GM18868 (cell line): ENCODE measurements at regions not wholly inside any gene's neighbourhood (a gene's known extent, or its start where the extent isn't known, plus 50 kb on each side); places are given as distances from the start of the nearest gene placed in this dataset.

Source experiments
- ATAC-seq: cut with Tn5 transposase; IDR thresholded peaks from one replicate; pipeline ENCODE4 v1.9.1; 2021; ENCODE audit warnings: mild to moderate bottlenecking, moderate library complexity; ENCODE audit not compliant: unreplicated experiment

DNA sequence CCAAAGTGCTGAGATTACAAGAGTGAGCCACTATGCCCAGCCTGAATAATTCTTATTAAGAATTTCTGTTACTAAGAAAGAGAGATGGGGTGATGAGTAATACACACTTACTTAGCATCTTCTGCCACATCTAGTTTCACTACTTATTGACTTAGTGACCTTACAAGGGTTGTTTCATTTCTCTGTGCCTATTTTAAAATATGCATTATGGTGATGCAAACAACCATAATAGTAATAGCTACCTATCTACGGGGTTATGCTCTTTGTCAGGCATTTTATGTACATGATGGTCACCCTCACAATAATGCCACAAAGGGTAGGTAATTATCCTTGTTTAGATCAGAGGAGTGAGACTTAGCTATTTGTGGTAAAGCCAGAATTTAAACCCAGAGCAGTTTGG, 499.0 kb upstream of the SGCD start:
- peak; percentile 99 for ATAC-seq

DNA sequence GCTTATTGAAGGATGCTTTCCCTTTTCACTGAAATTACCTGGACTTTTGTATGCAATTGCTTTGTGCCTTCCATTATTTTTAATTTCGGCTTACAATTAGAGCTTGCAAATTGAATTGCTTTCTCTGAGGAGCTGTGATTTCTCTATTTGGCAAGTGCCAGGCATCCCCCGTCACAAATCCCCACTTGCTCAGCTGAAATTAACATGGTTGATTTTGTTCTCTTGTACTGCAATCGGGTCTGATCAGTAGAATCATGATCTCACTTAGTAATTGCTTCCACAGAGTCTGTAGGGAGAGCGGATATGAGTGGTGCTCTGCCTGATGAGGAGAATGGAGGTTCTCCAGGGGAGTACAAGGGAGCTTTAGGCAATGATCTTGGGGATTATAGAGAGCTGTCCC, 495.5 kb upstream of the SGCD start:
- ATAC-seq = no peak

DNA sequence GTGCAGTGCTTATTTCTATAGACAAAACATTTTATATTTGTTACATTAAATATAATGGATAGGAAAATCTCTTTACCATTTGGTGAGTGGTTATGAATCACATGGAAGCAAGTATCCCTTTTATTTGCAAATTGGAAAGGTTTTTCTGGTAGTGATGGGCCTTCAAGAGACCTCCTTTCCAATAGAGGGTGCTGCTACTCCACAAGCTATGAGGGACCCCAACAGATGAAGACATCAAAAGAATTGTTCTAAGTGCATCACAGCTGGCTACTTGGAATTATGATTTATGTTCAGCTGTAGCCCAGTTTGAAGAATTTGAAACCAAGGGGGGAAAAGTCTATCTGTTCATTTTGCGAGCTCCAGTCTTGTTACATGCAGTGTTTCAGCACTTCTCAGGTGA, 493.7 kb upstream of the SGCD start:
- no peak for ATAC-seq

DNA sequence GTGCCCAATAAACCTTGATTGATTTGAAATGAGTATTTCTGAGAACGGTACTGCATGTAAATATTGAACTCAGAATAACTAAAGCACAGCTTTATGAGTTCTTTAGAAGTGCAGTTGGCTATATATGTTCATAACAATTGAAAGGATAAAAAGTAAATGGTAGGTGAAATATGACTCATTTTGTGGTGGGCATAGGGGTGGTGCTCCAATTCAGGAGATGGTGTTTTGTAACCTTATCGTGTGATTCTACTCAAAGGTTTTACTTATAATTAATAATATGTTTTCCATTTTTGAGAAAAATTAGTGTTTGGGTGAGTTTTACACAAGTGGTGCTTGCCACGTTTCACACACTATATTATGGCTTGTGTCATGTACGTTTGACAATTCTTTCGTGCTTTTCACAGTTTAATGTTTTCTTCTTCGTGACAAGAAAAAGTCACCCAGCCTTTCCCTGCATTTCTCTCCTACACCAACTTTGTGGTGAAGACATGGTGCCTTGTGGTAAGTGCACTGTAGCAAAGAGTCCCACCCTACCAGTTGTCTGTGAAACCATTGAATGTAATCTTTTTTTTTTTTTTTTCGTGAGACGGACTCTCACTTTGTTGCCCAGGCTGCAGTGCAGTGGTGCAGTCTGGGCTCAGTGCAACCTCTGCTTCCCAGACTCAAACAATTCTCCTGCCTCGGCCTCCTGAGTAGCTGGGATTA, 492.5 kb upstream of the SGCD start:
- ATAC-seq = no peak

DNA sequence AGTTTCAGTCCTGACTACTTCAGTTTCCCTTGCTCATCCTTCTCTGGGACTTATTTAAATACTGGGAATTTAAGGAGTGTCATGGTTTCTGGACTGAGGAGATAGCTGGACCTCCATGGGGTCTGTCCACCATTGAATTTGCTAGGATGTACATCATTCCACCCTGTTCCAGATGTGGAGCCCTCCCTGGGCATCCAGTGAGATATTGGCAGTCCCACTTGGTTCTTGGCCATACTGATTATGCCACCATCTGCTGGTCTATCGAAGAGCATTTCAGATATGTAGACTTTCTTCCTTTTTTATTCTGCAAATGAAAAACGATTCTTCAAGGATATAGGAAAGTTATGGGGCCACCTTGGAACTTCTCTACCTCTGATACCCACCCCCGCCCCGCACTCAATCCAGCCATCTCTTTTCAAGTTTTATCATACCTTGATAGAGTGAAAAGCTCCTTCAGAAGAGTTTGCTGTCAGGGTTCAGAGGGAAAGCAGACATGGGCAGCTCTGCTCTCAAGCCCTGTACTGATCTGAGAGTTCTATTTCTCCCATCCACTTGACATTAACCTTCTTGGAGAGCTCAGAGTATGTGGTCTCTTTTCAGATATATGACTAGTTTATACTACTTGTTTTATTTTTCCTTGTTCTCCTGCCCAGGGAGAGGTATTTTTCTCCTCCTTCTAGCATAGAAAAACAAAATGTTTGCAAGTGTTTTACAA, 490.7 kb upstream of the SGCD start:
- ATAC-seq = no peak

DNA sequence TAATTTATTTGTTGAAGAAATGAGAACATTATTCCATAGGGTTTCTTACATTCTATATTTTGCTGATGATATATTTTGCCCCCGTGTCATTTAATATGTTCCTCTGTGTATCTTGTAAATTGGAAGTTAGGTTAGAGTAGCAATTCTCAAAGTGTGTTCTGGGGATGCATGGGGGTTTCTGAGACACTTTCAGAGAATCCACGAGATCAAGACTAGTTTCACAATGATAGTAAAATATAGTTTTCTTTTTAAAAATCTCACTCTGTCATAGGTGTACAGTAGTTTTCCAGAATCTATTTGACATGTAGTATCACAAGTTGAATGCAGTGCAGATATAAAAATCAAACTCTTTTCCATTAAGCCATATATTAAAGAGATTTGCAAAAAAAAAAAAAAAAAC, 488.6 kb upstream of the SGCD start:
- peak; percentile 63 for ATAC-seq

DNA sequence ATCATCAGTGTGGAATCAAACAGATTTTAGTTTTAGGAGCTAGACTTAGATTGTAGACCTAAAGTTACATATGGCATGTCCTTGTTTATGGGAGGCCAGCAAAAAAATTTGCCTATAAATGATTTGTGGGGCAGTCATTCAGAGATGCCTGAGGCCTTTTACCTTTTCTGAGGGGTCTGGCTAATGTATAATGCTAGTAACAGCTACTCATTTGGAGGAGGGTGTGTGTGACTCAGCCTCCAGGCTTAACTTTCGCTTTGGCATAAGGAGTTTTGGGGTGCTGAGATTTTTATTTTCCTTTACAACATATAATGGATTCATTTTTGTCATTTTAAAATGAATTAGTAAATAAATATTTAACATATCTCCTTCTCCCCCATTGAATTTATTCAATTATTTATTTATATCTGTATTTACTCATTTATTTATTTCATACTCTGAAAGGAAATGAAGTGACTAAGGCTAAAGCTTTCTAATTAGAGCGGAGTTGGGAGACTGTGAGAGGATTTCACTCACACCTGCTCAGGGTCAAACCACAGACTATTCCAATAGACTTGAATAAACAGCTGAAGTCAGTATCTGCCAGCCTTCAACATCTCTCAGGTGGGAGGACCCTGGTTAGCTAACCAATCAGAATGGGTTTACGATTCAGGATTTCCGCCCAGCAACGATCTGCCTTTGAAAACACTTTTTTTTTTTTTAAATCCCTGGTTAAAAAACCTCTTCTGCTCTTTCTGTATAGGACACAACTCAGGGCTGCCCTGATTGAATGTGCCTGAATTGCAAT, 487.5 kb upstream of the SGCD start:
- no peak for ATAC-seq

DNA sequence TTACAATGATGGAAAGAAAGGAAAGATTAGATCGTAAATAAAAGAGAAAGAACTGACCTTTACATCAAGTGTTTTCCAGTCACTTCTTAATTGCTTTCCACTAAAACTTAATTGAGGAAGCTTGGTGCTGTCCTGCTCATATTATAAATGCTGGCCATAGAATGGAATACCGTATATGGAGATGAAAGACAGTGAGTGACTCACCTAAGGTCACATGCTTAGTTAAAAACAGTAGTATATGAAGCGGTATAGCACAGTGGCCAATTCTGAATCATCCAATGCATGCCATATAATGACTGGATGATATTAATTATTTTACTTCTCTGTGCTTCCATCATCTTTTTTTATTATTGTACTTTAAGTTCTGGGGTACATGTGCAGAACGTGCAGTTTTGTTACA, 482.4 kb upstream of the SGCD start:
- no peak for ATAC-seq

DNA sequence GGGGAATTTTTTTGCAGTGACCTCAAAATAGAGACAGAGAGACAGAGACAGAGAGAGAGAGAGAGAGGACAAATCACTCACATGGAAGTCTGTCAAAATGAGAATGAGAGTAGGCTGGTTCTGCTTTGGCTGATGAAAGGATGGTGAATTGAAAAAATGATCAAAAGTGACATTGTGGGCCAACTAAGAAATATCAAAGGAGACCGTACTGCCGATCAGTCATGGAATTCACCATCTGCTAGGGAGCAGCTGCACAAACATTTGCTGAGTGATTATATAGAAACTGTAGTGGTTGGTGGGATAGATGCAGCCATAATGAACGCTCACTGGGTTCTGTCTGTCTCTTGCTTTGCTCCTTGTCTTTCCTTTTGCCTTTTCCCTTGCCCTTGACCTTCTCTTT, 476.6 kb upstream of the SGCD start:
- no peak for ATAC-seq

DNA sequence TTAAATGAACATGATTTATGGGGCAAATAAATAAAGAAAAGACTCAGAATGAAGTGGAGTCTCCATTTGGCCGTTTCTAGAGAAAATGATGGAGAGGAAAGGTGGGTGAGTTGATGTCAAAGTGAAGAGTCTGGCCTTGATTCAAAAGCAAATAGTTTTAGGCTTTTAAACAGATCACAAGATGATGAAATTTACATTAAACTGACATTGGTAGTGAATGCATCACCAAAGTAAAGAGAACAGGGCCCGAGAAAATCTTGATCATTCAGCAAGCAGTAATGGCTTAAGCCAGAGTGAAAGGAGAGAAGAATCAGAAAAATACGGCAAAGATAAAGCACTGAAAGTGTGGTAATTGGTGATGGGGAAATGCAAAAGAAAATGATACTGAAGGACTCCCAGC, 460.0 kb upstream of the SGCD start:
- ATAC-seq = no peak

DNA sequence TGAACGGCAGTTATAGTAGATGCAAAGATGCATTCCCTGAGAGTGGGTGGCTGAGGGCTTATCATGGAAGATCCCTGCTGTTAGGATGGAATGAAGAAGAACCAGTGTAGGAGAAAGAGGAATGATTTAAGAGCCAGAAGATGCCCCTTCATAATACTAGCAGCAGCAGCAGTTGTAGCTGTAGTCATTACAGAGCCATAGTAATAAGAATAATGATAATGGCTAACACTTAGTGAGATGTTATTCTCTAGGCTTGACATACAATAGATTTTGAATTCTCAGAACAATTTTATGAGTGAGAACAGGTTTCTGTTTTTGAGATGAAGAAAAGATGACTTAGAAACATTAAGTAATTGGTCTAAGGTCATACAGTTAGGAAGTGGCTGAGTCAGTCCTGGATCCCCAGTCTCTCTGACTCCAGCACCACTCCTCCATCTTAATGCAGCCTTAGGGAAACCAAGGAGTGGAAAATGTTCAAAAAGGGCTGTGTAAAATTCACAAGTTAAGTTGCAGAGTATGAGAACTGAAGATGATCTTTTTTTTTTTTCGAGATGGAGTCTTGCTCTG, 459.4 kb upstream of the SGCD start:
- ATAC-seq = no peak

DNA sequence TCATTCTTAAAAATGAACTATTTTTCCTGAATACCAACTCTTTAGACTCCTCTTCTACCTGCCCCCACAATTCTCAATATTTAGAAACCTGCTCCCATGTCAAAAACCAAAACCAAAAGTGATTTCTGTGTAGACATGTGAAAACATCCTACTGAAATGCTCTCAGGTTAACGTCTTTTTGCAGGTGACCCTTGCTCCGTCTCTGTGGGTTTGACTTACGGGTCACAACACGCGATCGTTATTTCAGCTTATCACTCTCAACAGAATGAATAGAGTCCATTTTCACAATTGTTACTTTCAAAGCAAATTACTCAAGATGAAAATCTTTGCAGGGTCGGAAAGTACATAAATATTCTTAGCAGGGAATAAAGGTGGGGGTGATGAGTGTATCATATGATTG, 456.3 kb upstream of the SGCD start:
- no peak for ATAC-seq

DNA sequence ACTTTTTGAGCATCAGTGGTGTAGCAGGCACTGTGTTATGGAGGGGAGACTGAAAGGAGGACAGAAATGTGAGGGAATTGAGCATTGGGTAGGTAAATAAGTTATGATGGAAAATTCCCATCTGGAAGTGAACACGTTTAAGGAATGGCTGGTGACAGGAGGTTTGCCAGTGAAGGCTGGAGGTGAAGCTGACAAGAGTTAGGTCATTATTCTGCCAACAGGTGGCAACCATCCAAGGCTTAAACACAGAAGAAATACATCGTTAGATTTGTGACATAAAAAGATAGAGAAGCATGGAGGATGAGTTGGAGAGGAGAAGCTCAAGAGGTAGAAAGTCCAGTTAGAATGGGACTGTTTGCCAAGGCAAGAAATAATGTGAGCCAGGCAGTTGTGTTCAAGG, 455.3 kb upstream of the SGCD start:
- ATAC-seq = no peak

DNA sequence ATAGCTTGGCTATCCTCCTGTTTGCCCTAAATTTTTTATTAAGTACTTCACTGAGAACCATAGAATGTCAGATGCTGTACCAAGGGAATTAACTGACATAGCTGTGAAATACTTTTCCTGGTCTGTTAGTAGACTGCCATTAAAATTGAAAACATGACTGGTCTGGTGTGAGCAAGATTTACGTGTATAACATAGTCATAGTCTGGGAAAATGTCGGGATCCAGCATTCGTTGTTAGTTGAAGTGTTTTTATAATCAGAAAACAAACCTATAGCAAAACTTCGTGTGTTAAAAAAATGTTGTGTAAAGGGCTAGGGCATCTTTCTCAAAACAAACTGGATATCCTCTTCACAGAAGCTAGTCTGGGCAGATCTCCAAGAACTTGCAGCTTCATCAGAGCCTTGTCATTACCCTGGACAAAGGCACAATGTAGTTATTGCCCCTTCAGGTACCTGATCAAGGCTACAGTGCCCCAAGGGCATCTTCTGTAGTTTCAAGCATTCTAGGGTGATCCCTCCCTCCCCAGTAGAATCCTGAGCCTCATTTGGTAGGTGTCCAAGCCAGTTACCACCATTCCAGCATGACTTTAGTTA, 454.2 kb upstream of the SGCD start:
- ATAC-seq = no peak

DNA sequence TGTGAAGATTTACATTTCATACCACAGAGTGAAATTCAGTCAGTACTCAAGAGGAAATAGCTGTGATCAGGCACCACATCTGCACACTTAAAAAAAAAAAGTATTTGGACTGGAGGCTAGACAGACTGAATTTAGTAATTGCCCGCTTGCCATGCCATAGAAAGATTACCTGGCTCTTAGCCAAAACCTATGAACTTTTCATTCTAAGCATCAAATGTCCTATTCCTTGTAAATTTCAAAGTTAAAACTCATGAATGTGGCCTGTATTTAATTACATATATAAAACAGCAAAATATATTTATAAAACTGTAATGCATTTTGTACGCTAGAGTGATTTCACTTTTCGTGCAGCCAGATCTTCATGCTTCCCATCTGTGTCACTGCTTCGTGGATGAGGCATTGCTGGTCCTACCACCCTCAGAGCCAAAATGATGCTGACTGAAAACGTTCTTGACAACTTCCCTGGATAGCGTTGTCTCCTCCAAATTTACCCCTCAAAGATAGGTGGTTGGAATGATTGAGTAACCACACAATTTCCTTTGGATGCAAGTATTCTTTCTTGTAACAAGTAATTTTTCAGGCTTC, 447.9 kb upstream of the SGCD start:
- no peak for ATAC-seq

DNA sequence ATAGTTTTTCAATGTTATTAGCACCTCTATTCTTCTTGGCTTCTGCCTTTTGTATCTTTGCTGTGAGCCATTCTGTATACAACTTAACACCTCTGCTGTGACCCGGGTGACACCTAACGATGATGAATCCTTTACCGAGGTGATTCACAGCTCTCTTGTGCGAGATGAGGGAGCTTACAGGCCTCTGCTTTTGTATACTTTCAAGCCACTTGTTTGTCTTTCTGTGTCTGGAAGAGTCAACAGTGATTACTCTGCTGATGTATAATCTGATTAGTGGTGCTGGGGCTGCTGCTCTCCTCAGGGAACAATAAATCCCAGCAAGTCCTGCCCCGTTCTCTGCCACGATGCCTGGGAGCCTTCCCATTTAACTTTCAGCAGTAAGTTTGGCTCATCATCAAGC, 442.9 kb upstream of the SGCD start:
- ATAC-seq = no peak

DNA sequence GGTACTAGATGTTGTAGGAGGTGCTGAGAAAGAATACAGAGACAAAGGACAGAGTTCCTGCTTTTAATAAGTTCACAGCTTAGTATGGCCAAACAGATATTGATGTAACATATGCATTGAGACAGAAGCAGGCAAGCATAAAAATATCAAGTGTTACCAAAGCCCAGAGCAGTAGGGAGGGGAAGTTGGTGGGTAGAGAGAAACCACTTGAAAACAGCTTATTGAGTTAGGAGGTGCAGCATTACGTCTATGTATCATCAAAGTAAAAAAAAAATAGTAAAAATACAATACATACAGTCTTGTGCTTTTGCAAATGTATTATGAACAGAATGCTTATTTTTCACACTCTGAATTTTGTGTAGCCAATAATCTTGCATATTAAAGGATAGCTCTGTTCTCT, 441.8 kb upstream of the SGCD start:
- ATAC-seq = no peak

DNA sequence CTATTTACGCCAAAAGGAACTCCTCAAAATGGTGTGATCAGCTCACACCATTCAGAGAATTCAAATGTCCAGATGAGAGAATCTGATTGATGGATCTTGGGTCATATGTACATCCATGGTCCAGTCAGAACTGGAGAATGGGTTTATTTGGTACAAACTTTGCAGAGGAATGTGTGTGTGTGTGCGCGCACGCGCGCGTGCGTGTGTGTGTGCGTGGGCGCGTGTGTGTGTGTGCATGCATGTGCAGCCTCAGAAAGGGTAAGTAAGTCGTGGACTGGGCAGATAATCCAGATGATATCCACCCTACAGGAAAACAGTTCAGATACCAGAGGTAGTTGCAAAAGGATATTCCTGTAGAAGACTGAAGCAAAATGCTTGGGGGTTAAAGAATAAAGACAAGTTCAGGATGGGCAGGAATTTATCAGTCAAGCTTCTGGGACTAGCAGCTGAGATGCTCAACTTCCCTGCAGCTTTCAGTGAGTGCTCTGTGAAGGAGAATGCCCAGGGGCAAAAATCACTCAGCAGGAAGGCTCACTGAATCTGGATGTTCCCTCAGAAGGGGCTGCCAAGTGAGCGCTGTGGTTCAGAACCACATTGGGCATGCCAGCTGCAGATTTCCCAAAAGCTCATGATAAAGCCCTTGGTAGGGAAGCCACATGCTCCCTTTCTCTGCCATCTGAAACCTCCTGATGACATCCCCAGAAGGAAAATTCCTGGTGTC, 440.5 kb upstream of the SGCD start:
- no peak for ATAC-seq

DNA sequence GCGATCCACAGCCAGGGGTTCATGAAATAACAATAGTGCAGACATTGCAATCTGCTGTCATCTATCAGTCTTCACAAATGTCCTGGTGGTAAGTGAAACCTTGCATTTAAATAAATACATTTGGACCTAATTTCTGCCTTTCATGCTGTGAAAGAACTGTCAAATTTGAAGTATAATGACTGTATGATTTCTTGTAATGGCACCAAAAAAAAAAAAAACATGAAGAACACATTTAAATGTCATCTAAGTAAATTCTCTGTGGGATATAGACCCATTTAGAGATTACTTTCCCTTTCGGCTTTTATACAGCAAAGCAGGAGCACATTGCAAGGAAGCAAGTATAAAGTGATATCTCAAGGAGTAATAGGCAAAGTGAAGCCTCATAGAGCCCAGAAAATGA, 431.5 kb upstream of the SGCD start:
- ATAC-seq = no peak

DNA sequence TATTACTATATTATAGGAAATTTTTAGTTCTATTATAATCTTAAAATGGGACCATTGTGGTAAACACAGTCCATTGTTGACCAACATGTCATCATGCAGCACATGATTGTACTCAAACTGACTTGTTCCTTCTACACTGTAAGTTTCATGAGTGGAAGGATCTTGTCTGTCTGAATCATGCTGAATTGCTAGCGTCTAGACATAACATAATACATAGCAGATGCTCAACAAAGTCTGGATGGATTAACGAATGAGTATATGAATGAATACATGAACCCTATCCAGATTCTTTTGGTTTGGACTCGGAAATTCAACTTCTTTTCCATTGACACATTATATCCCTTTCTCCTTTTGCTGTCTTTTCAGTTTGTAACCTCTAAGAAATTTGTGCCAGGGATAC, 429.2 kb upstream of the SGCD start:
- no peak for ATAC-seq
